Thyroid gland (tissue), 4 donors: ENCODE measurements at regions not wholly inside any gene's neighbourhood (a gene's known extent, or its start where the extent isn't known, plus 50 kb on each side); places are given as distances from the start of the nearest gene placed in this dataset.

Experiments
- DNase-seq, 2 donors: peaks; one replicate each; pipeline ENCODE4 v3.0.0-alpha.2; 2019
- H3K27ac ChIP-seq, 3 donors: fragments of 200-600 bp; sonication (generic); 1 replicate in 2 of 3; 2 replicates in 1 of 3; pipeline ENCODE4 v1.5.1; 2016 to 2019; ENCODE audit warnings: mild to moderate bottlenecking in 1 of 3, moderate library complexity in 1 of 3
- H3K27me3 ChIP-seq: fragments of 200-600 bp; sonication (generic); one replicate; pipeline ENCODE4 v1.5.1; 2019
- H3K36me3 ChIP-seq, 2 donors: fragments of 200-600 bp; sonication (generic); one replicate each; pipeline ENCODE4 v1.5.1; 2016 to 2019
- H3K4me1 ChIP-seq, 2 donors: fragments of 200-600 bp; sonication (generic); one replicate each; pipeline ENCODE4 v1.5.1; 2017 to 2019
- H3K4me3 ChIP-seq, 3 donors: fragments of 200-600 bp; sonication (generic); replicated peaks in 1 of 3; 1 replicate in 2 of 3; 2 replicates in 1 of 3; pipeline ENCODE4 v1.5.1; 2016; ENCODE audit warnings: mild to moderate bottlenecking in 1 of 3
- H3K9me3 ChIP-seq: fragments of 200-600 bp; sonication (generic); one replicate; pipeline ENCODE4 v1.5.1; 2017
- CTCF ChIP-seq, 6 experiments: fragments of 200-600 bp in 3 of 6; fragments of 450-650 bp in 3 of 6; sonication (generic) in 3 of 6; IDR thresholded peaks; one replicate each; pipeline ENCODE4 v1.5.1; 2016 to 2019; ENCODE audit warnings: antibody characterized with exemption in 6 of 6, mild to moderate bottlenecking in 2 of 6, inconsistent platforms in 1 of 6, moderate library complexity in 1 of 6
- POLR2A ChIP-seq, 2 donors: fragments of 450-650 bp; IDR thresholded peaks; one replicate each; pipeline ENCODE4 v1.6.1; 2017; ENCODE audit warnings: antibody characterized with exemption in 2 of 2, mild to moderate bottlenecking in 2 of 2, moderate library complexity in 1 of 2
- WGBS, 2 donors: methylation state at CpG; one replicate each; pipeline ENCODE4 v1.1.5; 2017; 5-methylcytosine and 5-hydroxymethylcytosine counted together
- intact Hi-C: fragments of 100-400 bp; cut with DNase I; formaldehyde crosslinking; loops from one replicate; pipeline ENCODE4 v1.15.1; 2023

DNA sequence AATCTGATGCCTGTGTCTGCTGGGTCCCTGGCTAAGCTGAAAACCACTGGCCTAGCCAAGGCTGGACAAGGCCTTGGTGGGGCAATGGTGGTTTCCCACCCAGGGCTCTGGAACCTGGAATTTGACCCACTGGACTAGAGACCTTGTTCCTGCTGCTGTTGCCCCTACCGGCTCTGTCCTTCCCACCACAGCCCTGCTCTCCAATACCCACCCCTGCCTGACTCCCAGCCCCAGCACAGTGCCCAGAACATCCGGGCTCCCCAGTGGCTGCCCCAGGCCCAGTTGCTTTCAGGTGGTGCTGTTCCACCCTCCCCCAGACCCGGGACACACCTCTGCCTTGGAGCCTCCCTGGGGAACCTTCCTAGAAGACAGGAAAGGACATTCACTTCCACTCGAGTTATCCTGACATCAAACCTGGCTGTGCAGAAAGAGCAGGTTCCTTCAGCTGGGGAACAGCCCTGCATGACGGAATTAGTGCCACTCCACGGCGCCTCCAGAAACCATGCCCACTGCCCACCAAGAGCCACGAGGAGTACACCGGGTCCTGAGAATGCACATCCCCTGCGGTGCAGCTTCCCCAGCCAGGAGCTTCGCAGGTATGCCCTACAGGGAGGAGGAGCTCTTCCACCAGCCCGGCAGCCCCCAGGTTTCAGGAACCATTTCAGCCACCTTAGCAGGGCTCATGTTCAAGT is 152.8 kb downstream of the OAT start:
- H3K9me3 ChIP-seq: no peaks in the 10 kb centered on the region
- WGBS, 2 donors: 75 to 89% methylated on average over 5 to 9 of the region's 12 CpGs
- H3K27ac ChIP-seq: no peak overlapping the region
- TF ChIP-seq CTCF (IDR thresholded peaks at IDR 0.05): no peak
- TF ChIP-seq POLR2A (IDR thresholded peaks at IDR 0.05): no peak
- DNase-seq: no peak
- H3K4me3 ChIP-seq: no peak overlapping the region
- no peaks in the 10 kb centered on the region for H3K36me3 ChIP-seq
- no peaks in the 10 kb centered on the region for H3K27me3 ChIP-seq
- no peaks in the 10 kb centered on the region for H3K4me1 ChIP-seq
- intact Hi-C loops: no loop called here

- TF ChIP-seq POLR2A (IDR thresholded peaks at IDR 0.05) (no peak), CTCF (IDR thresholded peaks at IDR 0.05) (no peak)
- H3K27me3 ChIP-seq: no peaks in the 10 kb centered on the region
- no peak overlapping the region for H3K27ac ChIP-seq
- WGBS, 2 donors: 84 to 92% methylated on average over 1 of the region's 1 CpG
- DNase-seq: no peak
- intact Hi-C loops: no loop called here
- no peaks in the 10 kb centered on the region for H3K9me3 ChIP-seq
- no peaks in the 10 kb centered on the region for H3K4me1 ChIP-seq
- H3K4me3 ChIP-seq: no peak overlapping the region
- H3K36me3 ChIP-seq: no peaks in the 10 kb centered on the region
Measured at GRCh38 chr10:124265391-124265745, 153.4 kb downstream of the OAT start.

DNA sequence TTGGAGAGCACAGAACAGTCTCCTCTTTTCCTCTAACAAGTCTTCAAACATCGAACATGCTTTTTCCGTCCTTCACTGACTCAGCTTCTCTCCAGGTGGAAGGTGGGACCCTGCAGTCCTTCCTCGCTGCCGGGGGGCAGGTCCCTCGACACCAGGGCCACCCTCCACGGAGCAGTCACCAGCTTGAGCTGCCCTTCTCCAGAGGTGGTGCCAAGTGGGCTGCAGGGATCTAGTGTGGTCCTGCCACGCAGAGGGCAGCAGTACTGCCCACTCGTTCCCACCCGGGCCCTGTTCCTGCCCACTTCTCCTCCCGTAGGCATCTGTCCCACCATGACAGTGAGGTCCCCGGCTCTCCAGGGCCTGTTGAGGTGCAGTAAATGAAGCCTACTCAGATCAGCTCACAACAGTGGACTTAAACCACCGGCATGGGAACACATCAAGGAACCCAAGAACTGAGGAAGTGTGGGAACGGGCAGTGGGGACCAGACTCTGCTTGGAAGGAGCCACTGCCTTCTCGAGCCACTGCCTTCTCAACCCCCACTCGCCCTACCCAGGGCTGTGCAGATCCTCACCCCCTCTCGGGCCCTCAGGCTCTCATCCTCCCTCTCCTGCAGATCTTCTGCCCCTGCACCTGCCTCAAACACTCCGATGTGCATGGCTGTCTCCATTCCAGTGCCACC is 153.9 kb downstream of the OAT start:
- no peaks in the 10 kb centered on the region for H3K36me3 ChIP-seq
- no peaks in the 10 kb centered on the region for H3K9me3 ChIP-seq
- no peaks in the 10 kb centered on the region for H3K27me3 ChIP-seq
- DNase-seq: no peak
- TF ChIP-seq CTCF (IDR thresholded peaks at IDR 0.05) (no peak), POLR2A (IDR thresholded peaks at IDR 0.05) (no peak)
- 92 to 93% methylated on average over 17 of the region's 17 CpGs for WGBS, 2 donors
- H3K4me1 ChIP-seq: no peaks in the 10 kb centered on the region
- no peak overlapping the region for H3K27ac ChIP-seq
- intact Hi-C loops: no loop called here
- no peak overlapping the region for H3K4me3 ChIP-seq

DNA sequence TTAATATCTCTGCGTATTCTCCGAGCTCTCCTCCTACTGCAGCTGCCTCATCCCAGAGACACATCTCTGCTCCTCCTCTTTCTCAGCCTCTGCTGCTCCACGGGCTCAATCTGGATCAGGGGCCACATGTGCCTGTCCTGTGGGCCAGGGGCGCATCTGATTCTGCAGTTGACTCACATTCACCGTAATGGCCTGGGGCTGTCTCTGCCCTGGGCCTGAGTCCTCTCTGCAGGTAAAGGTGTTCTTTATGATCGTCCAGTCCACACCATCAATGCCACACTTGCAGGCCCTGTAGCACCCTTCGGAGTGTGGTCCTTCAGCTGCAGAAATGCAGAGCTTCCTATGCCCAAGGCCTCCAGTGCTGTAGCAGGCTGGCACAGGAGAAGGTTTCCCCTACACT is 154.5 kb downstream of the OAT start:
- H3K9me3 ChIP-seq: no peaks in the 10 kb centered on the region
- 94 to 96% methylated on average over 7 of the region's 7 CpGs for WGBS, 2 donors
- H3K27ac ChIP-seq: no peak overlapping the region
- H3K4me3 ChIP-seq: no peak overlapping the region
- intact Hi-C loops: no loop called here
- no peak for DNase-seq
- no peaks in the 10 kb centered on the region for H3K27me3 ChIP-seq
- no peaks in the 10 kb centered on the region for H3K4me1 ChIP-seq
- TF ChIP-seq POLR2A (IDR thresholded peaks at IDR 0.05): no peak
- no peak for TF ChIP-seq CTCF (IDR thresholded peaks at IDR 0.05)
- H3K36me3 ChIP-seq: no peaks in the 10 kb centered on the region

- TF ChIP-seq POLR2A (IDR thresholded peaks at IDR 0.05): no peak
- H3K4me1 ChIP-seq: no peaks in the 10 kb centered on the region
- no peaks in the 10 kb centered on the region for H3K27me3 ChIP-seq
- H3K36me3 ChIP-seq: no peaks in the 10 kb centered on the region
- intact Hi-C loops: no loop called here
- H3K9me3 ChIP-seq: no peaks in the 10 kb centered on the region
- H3K27ac ChIP-seq: no peak overlapping the region
- WGBS, 2 donors: 91 to 93% methylated on average over 5 of the region's 5 CpGs
- H3K4me3 ChIP-seq: no peak overlapping the region
- no peak for DNase-seq
Measured at GRCh38 chr10:124263726-124264125, 155.0 kb downstream of the OAT start.
